ENCODE measurements at regions not wholly inside any gene's neighbourhood (a gene's known extent, or its start where the extent isn't known, plus 50 kb on each side); places are given as distances from the start of the nearest gene placed in this dataset.

- ChIA-PET CTCF (ENCODE audit: unreplicated experiment) (no interaction called here), POLR2A (interaction anchor here (0.6 to 1.2 kb wide), 4 partner anchors 17 to 1378 kb away, joined by 3 to 8 read pairs (median 4); no protein-coding TSS in a partner anchor)
- peak; percentile 73 for DNase-seq (ENCODE audit: low spot score)
- no peak overlapping the region for H3K4me2 ChIP-seq (ENCODE audit: low read length)
- no peaks in the 10 kb centered on the region for H4K20me1 ChIP-seq (ENCODE audit: insufficient read depth, low read length)
- H3K36me3 ChIP-seq (ENCODE audit: insufficient read depth, low read length) = no peaks in the 10 kb centered on the region
- intact Hi-C loops (cut with micrococcal nuclease; ENCODE audit: unreplicated experiment) = loop anchor here (5.0 to 10.0 kb wide), 3 partner anchors 745 to 1525 kb away; no protein-coding TSS in a partner anchor
- no peaks in the 10 kb centered on the region for H3K9me2 ChIP-seq (ENCODE audit: insufficient read depth, low read length)
- H3K79me2 ChIP-seq (ENCODE audit: insufficient read depth, low read depth, low read length) = no peaks in the 10 kb centered on the region
- no peaks in the 10 kb centered on the region for H3K9me3 ChIP-seq (ENCODE audit: low read length)
- no TSS peak for BruUV-seq (replicated peaks)
- H2AFZ ChIP-seq (ENCODE audit: low read length) = peak overlapping the region; percentile 64; the same call in 1 of the 2 replicates
- H3K4me3 ChIP-seq (ENCODE audit: low read depth, low read length, poor library complexity, severe bottlenecking) = no peak overlapping the region
- TF ChIP-seq CTCF (conservative IDR thresholded peaks at IDR 0.05; ENCODE audit: low read length) (peak; percentile 97), EZH2phosphoT487 (IDR thresholded peaks at IDR 0.05; ENCODE audit: borderline replicate concordance, low read depth, low read length) (no peak)
- H3K27ac ChIP-seq (ENCODE audit: low read depth, low read length, poor library complexity, severe bottlenecking) = no peak overlapping the region
- H3K4me1 ChIP-seq (ENCODE audit: insufficient read depth, low read length, poor library complexity, severe bottlenecking) = no peaks in the 10 kb centered on the region
Measured at GRCh38 chr4:24419181-24420034, 164.9 kb downstream of the DHX15 start.

GRCh38 chr4:24417206-24417605 is 167.1 kb downstream of the DHX15 start:
- intact Hi-C loops (cut with micrococcal nuclease; ENCODE audit: unreplicated experiment) = loop anchor here (5.0 to 10.0 kb wide), 3 partner anchors 742 to 1522 kb away; no protein-coding TSS in a partner anchor
- H4K20me1 ChIP-seq (ENCODE audit: insufficient read depth, low read length) = no peaks in the 10 kb centered on the region
- POLR2A ChIA-PET = no interaction called here

More at GRCh38 chr4:24417206-24417605, 167.1 kb downstream of the DHX15 start:
- BruUV-seq (replicated peaks) = no TSS peak
- Histone ChIP-seq H3K4me1 (ENCODE audit: insufficient read depth, low read length, poor library complexity, severe bottlenecking) (no peaks in the 10 kb centered on the region), H3K36me3 (ENCODE audit: insufficient read depth, low read length) (no peaks in the 10 kb centered on the region), H2AFZ (ENCODE audit: low read length) (no peak overlapping the region), H3K4me3 (ENCODE audit: low read depth, low read length, poor library complexity, severe bottlenecking) (no peak overlapping the region), H3K9me2 (ENCODE audit: insufficient read depth, low read length) (no peaks in the 10 kb centered on the region), H3K79me2 (ENCODE audit: insufficient read depth, low read depth, low read length) (no peaks in the 10 kb centered on the region), H3K27ac (ENCODE audit: low read depth, low read length, poor library complexity, severe bottlenecking) (no peak overlapping the region), H3K4me2 (ENCODE audit: low read length) (no peak overlapping the region), H3K9me3 (ENCODE audit: low read length) (no peaks in the 10 kb centered on the region)
- TF ChIP-seq CTCF (conservative IDR thresholded peaks at IDR 0.05; ENCODE audit: low read length) (no peak), EZH2phosphoT487 (IDR thresholded peaks at IDR 0.05; ENCODE audit: borderline replicate concordance, low read depth, low read length) (no peak)
- no peak for DNase-seq (ENCODE audit: low spot score)
- CTCF ChIA-PET (ENCODE audit: unreplicated experiment) = no interaction called here
